ENCODE measurements at regions not wholly inside any gene's neighbourhood (a gene's known extent, or its start where the extent isn't known, plus 50 kb on each side); places are given as distances from the start of the nearest gene placed in this dataset.

- TF ChIP-seq CTCF (IDR thresholded peaks at IDR 0.05) (no peak), ZFX (IDR thresholded peaks at IDR 0.05; ENCODE audit: borderline replicate concordance) (no peak)
These were observed 245.5 kb upstream of the TLL1 start for GRCh38 chr4:165627548-165627947.
